SKM-1 (cell line): ENCODE measurements at regions not wholly inside any gene's neighbourhood (a gene's known extent, or its start where the extent isn't known, plus 50 kb on each side); places are given as distances from the start of the nearest gene placed in this dataset.
"Not testable (repeated sequence)": the region's sequence is repeated elsewhere in the genome, so short reads cannot be mapped to it uniquely, and the experiment has no call there.

ENCODE experiments used
- DNase-seq: peaks from one replicate; lab custom pipeline; 2025; ENCODE audit not compliant: unreplicated experiment; lab: John Stamatoyannopoulos, UW

- no peak for DNase-seq
Measured at GRCh38 chr13:50467156-50468110, 376.1 kb downstream of the DLEU7 start.

- no peak for DNase-seq
Measured at GRCh38 chr13:50468849-50469669, 374.4 kb downstream of the DLEU7 start.

- not testable (repeated sequence) for DNase-seq
Measured at GRCh38 chr13:50473050-50473449, 370.4 kb downstream of the DLEU7 start.

GRCh38 chr13:50474088-50474662, 369.3 kb downstream of the DLEU7 start:
- DNase-seq = no peak

GRCh38 chr13:50476577-50477285, 366.8 kb downstream of the DLEU7 start:
- DNase-seq = no peak

GRCh38 chr13:50481936-50482335, 361.6 kb downstream of the DLEU7 start:
- no peak for DNase-seq

- no peak for DNase-seq
Measured at GRCh38 chr13:50483416-50483815, 360.1 kb downstream of the DLEU7 start.

GRCh38 chr13:50484472-50485113, 358.9 kb downstream of the DLEU7 start:
- no peak for DNase-seq

GRCh38 chr13:50485979-50486935, 357.2 kb downstream of the DLEU7 start:
- no peak for DNase-seq

GRCh38 chr13:50493683-50494082, 349.8 kb downstream of the DLEU7 start:
- no peak for DNase-seq

GRCh38 chr13:50494138-50494537, 349.4 kb downstream of the DLEU7 start:
- no peak for DNase-seq

GRCh38 chr13:50503212-50503611, 340.3 kb downstream of the DLEU7 start:
- DNase-seq = not testable (repeated sequence)

GRCh38 chr13:50509167-50509566, 334.3 kb downstream of the DLEU7 start:
- no peak for DNase-seq

GRCh38 chr13:50509771-50510441, 333.6 kb downstream of the DLEU7 start:
- no peak for DNase-seq

- not testable (repeated sequence) for DNase-seq
Measured at GRCh38 chr13:50510885-50511545, 332.5 kb downstream of the DLEU7 start.

GRCh38 chr13:50511877-50512341, 331.6 kb downstream of the DLEU7 start:
- DNase-seq = peak; percentile 51

- peak; percentile 22 for DNase-seq
Measured at GRCh38 chr13:50512474-50513299, 330.8 kb downstream of the DLEU7 start.
